Endothelial cell of hepatic sinusoid (primary cell): ENCODE measurements at regions not wholly inside any gene's neighbourhood (a gene's known extent, or its start where the extent isn't known, plus 50 kb on each side); places are given as distances from the start of the nearest gene placed in this dataset.

Experiments
- in situ Hi-C: cut with HindIII; loops from 2 replicates; pipeline ENCODE4 v1.10.0; 2017; ENCODE audit warnings: low sequenced_read_pairs

DNA sequence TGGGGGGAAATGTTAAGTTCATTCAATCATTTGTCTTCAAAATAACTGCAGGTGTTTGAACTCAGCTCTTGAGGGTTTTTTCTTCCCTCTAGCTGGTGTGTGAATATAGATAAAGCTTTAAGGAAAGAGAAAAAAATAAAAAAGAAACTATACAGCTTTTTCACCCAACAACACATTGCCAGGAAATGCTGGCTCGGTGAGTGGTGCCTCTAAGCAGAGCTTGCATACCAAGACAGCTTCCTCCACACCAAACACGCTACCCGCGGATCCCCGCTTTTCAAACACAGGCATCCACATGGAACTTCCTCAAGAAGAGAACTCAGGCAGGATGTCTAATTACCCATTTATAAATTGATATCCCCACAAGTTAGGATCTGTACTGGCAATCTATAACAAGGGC is 69.8 kb upstream of the TANK start:
- in situ Hi-C loops: loop anchor here (5.0 kb wide), 1 partner anchor 82 kb away; no protein-coding TSS in a partner anchor

DNA sequence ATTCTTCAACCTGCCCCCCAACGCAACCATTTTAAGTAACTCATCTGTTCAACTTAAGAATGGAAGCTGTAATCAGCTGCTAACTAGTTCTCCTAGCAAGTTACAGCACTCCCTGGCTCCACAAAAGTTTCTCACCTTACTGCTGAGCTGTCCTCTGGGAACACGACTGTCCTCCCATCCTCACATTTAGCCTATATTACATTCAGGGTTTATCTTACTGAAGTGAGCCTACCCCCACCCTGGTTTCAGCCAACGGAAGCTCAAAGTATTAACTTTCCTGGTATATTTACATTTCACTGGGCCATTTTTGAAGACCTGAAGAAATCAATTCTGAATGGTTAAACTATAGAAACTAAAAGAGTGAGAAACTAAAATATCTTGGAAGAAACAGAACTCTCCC is 64.9 kb upstream of the TANK start:
- in situ Hi-C loops: no loop called here

DNA sequence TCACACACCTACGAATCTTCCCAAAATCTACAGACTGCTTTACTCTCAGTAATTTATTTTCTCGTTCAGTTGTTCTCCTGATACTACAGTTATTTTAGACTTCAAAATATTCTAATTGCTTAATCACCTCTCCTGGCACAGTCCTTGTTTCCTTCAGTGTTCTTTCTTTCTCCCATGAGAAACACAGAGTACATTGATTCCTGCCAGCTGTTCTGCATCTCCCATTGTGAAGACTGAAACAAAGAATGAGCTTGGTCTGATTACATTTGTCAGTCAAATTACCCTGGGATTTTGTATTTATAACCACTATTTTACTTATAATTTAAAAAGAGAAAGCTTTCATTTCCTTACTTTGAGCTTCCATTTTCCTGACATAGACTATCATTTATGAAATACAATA is 63.9 kb upstream of the TANK start:
- in situ Hi-C loops: no loop called here

DNA sequence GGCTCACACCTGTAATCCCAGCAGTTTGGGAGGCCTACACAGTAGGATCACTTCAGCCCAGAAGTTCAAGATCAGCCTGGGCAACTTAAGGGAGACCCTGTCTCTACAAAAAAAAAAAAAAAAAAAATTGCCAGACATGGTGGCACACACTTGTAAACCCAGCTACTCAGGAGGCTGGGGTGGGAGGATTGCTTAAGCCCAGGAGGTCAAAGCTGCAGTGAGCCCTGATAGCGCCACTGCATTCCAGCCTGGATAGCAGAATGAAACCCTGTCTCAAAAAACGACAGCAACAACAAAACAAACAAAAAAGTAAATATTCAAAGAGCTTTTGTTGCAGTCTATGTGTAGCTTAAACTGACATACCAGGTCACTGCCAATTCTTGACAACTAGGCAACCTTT is 63.1 kb upstream of the TANK start:
- in situ Hi-C loops: no loop called here

DNA sequence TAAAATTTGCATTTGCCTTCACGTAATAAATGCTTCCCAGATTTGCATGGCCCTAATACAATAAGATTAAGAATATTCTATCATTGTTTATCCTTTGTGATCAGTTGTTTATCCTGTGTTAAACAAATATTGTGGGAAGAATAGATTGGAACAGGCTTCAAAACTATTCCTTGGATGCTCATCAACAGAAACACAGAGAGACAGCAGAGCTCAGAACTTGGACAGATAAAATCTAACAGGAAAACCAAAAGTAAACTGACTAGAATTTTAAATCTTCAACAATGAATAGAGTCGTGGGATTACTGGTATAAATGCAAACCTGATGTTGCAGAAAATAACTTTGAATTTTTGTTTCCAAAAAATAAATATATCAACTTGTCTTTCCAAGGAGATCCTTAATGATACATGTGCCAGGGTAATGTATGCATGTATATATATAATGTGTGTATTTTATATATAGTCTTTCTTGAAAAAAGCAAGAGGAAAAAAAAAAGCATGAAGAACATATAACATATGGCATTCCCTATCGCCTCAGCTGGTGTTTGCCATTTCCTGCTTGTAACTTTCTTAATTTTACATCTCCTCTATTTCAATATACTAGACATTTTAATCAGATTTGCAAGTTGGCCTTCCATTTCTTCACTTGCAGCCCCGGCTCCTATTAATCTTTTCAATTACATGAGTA is 59.9 kb upstream of the TANK start:
- in situ Hi-C loops: no loop called here

DNA sequence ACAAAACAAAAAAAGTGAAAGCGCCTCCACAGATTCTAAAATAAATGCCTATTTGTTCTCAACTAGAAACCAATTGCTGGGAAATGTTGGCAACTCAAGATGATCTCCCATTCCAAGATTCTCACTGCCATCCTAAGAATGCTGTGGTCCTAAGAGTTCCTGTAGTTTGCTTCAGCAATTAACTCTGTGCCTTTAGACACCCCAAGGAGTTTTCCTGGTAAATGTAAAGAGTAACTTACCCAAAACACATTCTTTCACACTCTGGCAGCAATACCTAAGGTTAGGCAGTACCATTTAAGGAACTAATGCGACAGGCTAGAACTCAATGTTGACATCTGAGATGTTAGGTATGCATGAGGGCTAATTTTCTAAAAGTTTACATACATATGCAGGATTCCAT is 58.8 kb upstream of the TANK start:
- in situ Hi-C loops: no loop called here

DNA sequence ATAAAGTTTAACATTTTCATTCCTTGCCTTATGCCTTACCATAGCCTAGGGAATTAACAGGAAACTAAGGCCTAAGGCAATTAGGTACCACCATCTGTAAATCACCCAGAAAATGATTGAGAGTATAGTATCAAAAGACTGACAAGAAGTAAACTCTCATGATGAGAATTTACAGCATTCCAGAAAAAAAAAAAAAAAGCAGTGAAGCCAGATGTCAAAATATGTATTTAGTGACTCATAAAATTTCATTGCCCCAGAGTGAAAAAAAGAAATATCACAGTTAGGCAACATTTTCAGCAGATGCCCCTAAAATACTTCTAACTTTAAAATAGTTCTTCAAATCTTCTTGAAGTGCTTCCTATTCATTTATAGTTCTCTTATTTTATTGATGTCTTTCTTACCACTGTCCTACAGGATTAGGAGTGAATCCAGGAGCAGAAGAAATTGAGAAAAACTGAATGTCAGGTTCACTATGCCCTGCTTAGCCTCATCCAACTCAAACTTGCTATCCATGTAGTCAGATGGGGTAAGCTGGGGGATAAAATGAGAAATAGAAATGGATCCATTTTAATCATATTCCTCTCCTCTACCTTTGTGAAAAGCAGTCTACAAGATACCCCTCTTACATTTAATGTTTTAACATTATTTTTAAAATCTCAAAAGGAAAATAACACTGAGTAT is 57.3 kb upstream of the TANK start:
- in situ Hi-C loops: no loop called here

DNA sequence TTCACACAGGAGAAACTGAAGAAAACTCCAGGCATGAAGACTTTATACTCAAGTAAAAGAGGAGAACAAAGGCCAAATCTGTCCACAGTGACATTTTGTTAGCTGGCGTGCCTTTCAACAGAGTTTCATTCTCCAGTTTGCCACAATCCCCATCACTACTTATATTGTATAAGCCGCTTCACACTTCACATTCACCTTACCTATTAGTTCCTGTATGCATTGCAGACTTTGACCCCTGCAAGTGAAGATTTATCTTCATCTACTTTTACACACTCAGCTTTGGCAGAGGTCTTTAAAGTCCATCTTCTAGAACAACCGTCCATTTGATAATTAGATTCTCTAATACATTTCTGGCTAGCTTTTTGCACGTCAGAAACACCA is 56.8 kb upstream of the TANK start:
- in situ Hi-C loops: no loop called here

DNA sequence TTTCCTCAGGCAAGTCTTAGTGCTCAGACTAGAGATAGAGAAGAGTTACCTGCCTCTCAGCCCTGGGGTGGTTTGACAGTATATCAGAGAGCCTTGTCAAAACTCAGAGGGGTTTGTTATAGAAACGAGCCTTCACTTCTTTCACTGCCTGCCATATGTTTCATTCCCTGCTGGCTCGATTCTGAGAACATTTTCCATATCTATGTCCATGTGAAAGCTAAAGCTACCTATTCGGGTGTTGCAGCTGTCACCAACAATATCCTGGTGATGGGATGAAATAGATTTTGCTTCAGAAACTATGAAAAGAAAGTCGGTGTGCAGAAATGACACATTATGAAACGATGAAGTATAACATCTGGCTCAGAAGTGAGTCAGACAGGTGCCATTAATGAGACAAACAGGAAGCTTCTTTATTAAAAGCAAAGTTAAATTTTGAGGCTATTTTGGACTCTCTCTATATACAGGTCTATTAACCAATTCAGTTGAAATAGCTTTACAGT is 56.1 kb upstream of the TANK start:
- in situ Hi-C loops: no loop called here

DNA sequence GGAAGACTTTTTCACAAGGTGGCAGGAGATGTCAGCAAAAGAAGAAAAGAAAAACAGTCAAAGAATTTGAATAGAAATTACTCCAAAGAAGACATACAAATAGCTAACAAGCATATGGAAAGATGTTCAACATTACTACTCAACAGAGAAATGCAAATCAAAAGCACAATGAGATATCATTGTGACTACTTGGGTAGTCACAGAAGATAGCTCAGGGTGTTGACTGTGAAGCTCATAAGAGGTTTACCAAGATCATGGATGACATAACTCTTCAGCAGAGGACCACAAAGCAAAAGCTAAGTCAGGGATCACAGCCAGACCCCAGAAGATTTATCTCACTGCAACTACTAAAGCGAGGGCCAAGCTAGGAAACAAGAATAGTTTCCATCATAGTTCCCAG is 53.0 kb upstream of the TANK start:
- in situ Hi-C loops: no loop called here
